Right lobe of liver (tissue), 4 donors: ENCODE measurements at regions not wholly inside any gene's neighbourhood (a gene's known extent, or its start where the extent isn't known, plus 50 kb on each side); places are given as distances from the start of the nearest gene placed in this dataset.

Experiments used
- CTCF ChIP-seq, 4 donors: fragments of 200-600 bp in 3 of 4; fragments of 450-650 bp in 1 of 4; IDR thresholded peaks; one replicate each; pipeline versions ENCODE4 v1.5.1 to v1.8.0; 2016 to 2022; ENCODE audit warnings: antibody characterized with exemption in 4 of 4, mild to moderate bottlenecking in 2 of 4
- POLR2A ChIP-seq: fragments of 450-650 bp; IDR thresholded peaks from one replicate; pipeline ENCODE4 v1.6.1; 2017; ENCODE audit warnings: antibody characterized with exemption, mild to moderate bottlenecking
- donor health status: DM: no; HTN: no; CAD: no.
- donor health status: DM: no; HTN: no; CAD: no.
- donor health status: DM: no; HTN: yes; CAD: no.

GRCh38 chr7:54330216-54330800 is 211.9 kb upstream of the VSTM2A start:
- TF ChIP-seq CTCF (IDR thresholded peaks at IDR 0.05) (no peak), POLR2A (no peak)
